ENCODE measurements at regions not wholly inside any gene's neighbourhood (a gene's known extent, or its start where the extent isn't known, plus 50 kb on each side); places are given as distances from the start of the nearest gene placed in this dataset.

DNA sequence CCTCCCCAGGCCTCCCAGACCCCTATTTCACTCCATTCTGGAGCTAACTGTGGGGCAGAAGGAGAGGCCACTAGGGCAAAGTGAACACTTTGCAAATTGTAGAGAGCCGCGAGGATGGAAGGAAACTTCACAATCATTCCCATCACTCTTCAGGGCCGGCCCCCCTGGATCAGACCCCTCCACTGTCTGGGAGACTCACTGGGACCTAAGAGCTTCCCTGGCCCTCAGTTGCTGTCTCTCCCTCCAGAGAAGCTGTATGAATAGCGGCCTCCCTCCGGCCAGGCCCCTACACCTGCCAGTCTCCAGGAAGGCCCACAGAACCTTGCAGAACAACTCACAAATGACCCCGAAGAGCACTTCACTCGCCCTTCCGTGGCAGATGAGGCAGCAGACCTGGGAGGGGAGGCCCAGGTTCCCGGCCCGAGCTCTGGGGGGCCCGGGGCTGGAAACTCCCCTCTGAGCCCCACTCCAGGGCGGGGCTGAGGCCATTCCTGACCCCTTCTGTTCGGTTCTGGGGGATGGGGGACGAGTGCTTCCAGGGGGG, 141.9 kb upstream of the IER5L start:
- Histone ChIP-seq H3K9me3 (ENCODE audit: insufficient read depth, low read length) (no peaks in the 10 kb centered on the region), H3K9ac (ENCODE audit: insufficient read length, low read depth) (peak overlapping the region; percentile 84), H3K36me3 (ENCODE audit: insufficient read depth, insufficient read length, low read length) (no peaks in the 10 kb centered on the region), H3K4me3 (ENCODE audit: insufficient read length, low read depth) (peak overlapping the region; percentile 26), H3K27me3 (ENCODE audit: insufficient read depth, insufficient read length) (no peaks in the 10 kb centered on the region), H3K4me1 (ENCODE audit: insufficient read depth, insufficient read length) (peaks cover 20% of the 10 kb centered on the region)
- no peak for TF ChIP-seq ZNF274 (IDR thresholded peaks at IDR 0.05; ENCODE audit: low read depth, low read length)
- TF ChIP-seq YY1 (IDR thresholded peaks at IDR 0.05; ENCODE audit: insufficient read depth, insufficient read length), result no peak
- TF ChIP-seq SUZ12 (IDR thresholded peaks at IDR 0.05; ENCODE audit: extremely low read depth, insufficient read depth, insufficient read length), result no peak
- no peak for DNase-seq (ENCODE audit: low read depth, low spot score)

GRCh38 chr9:129319076-129319937, 141.2 kb upstream of the IER5L start:
- no peak for DNase-seq (ENCODE audit: low read depth, low spot score)
- TF ChIP-seq ZNF274 (IDR thresholded peaks at IDR 0.05; ENCODE audit: low read depth, low read length) (no peak), SUZ12 (IDR thresholded peaks at IDR 0.05; ENCODE audit: extremely low read depth, insufficient read depth, insufficient read length) (no peak), YY1 (IDR thresholded peaks at IDR 0.05; ENCODE audit: insufficient read depth, insufficient read length) (no peak)
- no peaks in the 10 kb centered on the region for H3K36me3 ChIP-seq (ENCODE audit: insufficient read depth, insufficient read length, low read length)
- no peak overlapping the region for H3K4me3 ChIP-seq (ENCODE audit: insufficient read length, low read depth)
- H3K27me3 ChIP-seq (ENCODE audit: insufficient read depth, insufficient read length), result no peaks in the 10 kb centered on the region
- peaks cover 20% of the 10 kb centered on the region for H3K4me1 ChIP-seq (ENCODE audit: insufficient read depth, insufficient read length)
- H3K9ac ChIP-seq (ENCODE audit: insufficient read length, low read depth), result peak overlapping the region; percentile 23
- no peaks in the 10 kb centered on the region for H3K9me3 ChIP-seq (ENCODE audit: insufficient read depth, low read length)

DNA sequence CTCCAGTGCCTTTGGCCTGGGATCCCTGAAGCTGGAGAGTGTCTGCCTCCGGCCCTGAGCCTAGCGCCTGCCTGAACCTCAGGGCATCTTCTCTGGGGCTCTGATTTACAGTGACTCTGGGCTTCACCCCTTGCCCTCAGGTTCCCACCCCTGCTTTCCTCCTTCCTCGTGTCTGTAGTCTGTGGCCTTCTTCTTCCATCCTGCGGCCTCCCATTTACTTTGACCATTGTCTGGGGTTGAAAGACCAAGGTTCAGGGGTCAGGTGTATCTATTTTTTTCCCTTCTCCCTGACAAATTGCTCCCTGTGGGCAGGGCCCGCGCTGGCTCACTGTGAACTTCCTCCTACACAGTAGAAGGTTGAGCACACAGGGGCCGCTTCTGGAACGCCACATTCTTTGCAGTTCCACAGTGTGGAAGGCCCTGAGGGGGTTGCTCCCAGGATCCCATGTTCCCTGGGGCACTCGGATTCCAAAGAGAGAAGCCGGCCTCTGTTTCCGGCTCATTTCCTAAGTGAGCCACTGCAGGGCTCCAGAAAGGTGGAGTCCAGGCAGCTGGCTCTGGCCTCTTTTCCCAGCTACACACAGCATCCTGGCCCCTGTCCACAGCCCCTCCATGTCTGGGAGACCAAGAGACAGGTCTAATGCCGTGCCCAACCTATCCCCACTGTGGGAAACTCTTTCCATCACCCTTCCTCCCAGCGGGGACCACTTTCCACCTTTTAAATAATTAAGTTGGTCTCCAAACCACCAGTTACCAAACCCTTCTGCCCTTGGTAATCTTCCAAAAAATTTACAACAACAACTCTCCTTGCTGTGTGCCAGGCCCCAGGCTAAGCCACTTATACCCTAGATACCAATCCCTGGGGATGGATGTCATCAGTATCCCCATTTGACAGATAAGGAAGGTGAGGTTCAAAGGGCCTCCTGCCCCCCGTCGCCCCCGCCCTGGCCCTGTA, 140.3 kb upstream of the IER5L start:
- TF ChIP-seq YY1 (IDR thresholded peaks at IDR 0.05; ENCODE audit: insufficient read depth, insufficient read length) (no peak), SUZ12 (IDR thresholded peaks at IDR 0.05; ENCODE audit: extremely low read depth, insufficient read depth, insufficient read length) (no peak), ZNF274 (IDR thresholded peaks at IDR 0.05; ENCODE audit: low read depth, low read length) (no peak)
- H3K4me1 ChIP-seq (ENCODE audit: insufficient read depth, insufficient read length), result peaks cover 20% of the 10 kb centered on the region
- peak overlapping the region; percentile 14 for H3K9ac ChIP-seq (ENCODE audit: insufficient read length, low read depth)
- no peaks in the 10 kb centered on the region for H3K36me3 ChIP-seq (ENCODE audit: insufficient read depth, insufficient read length, low read length)
- H3K4me3 ChIP-seq (ENCODE audit: insufficient read length, low read depth), result no peak overlapping the region
- DNase-seq (ENCODE audit: low read depth, low spot score), result no peak
- no peaks in the 10 kb centered on the region for H3K27me3 ChIP-seq (ENCODE audit: insufficient read depth, insufficient read length)
- no peaks in the 10 kb centered on the region for H3K9me3 ChIP-seq (ENCODE audit: insufficient read depth, low read length)

- Histone ChIP-seq H3K9me3 (ENCODE audit: insufficient read depth, low read length) (no peaks in the 10 kb centered on the region), H3K4me3 (ENCODE audit: insufficient read length, low read depth) (no peak overlapping the region), H3K36me3 (ENCODE audit: insufficient read depth, insufficient read length, low read length) (no peaks in the 10 kb centered on the region), H3K27me3 (ENCODE audit: insufficient read depth, insufficient read length) (no peaks in the 10 kb centered on the region), H3K9ac (ENCODE audit: insufficient read length, low read depth) (no peak overlapping the region), H3K4me1 (ENCODE audit: insufficient read depth, insufficient read length) (peaks cover 20% of the 10 kb centered on the region)
- no peak for TF ChIP-seq YY1 (IDR thresholded peaks at IDR 0.05; ENCODE audit: insufficient read depth, insufficient read length)
- TF ChIP-seq ZNF274 (IDR thresholded peaks at IDR 0.05; ENCODE audit: low read depth, low read length), result no peak
- TF ChIP-seq SUZ12 (IDR thresholded peaks at IDR 0.05; ENCODE audit: extremely low read depth, insufficient read depth, insufficient read length), result no peak
- DNase-seq (ENCODE audit: low read depth, low spot score), result no peak
Measured at GRCh38 chr9:129317179-129318011, 139.3 kb upstream of the IER5L start.

GRCh38 chr9:129316281-129317030, 138.4 kb upstream of the IER5L start:
- DNase-seq (ENCODE audit: low read depth, low spot score), result no peak
- Histone ChIP-seq H3K9ac (ENCODE audit: insufficient read length, low read depth) (no peak overlapping the region), H3K9me3 (ENCODE audit: insufficient read depth, low read length) (no peaks in the 10 kb centered on the region), H3K27me3 (ENCODE audit: insufficient read depth, insufficient read length) (no peaks in the 10 kb centered on the region), H3K4me3 (ENCODE audit: insufficient read length, low read depth) (no peak overlapping the region), H3K4me1 (ENCODE audit: insufficient read depth, insufficient read length) (peaks cover 18% of the 10 kb centered on the region), H3K36me3 (ENCODE audit: insufficient read depth, insufficient read length, low read length) (no peaks in the 10 kb centered on the region)
- no peak for TF ChIP-seq SUZ12 (IDR thresholded peaks at IDR 0.05; ENCODE audit: extremely low read depth, insufficient read depth, insufficient read length)
- no peak for TF ChIP-seq ZNF274 (IDR thresholded peaks at IDR 0.05; ENCODE audit: low read depth, low read length)
- TF ChIP-seq YY1 (IDR thresholded peaks at IDR 0.05; ENCODE audit: insufficient read depth, insufficient read length), result no peak
